ENCODE measurements at regions not wholly inside any gene's neighbourhood (a gene's known extent, or its start where the extent isn't known, plus 50 kb on each side); places are given as distances from the start of the nearest gene placed in this dataset.

DNA sequence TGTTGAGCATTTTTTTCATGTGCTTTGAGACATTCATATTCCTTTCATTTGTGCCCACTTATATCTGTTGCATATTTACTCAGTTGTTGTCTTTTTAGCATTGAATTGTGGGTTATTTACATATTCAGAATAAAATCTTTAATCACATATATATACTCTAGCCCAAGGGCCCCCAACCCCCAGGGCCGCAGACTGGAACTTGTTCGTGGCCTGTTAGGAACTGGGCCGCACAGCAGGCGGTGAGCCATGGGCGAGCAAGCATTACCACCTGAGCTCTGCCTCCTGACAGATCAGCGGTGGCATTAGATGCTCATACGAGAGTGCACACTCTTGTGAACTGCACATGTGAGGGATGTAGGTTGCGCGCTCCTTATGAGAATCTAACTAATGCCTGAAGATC lies 480.6 kb downstream of the KCTD8 start:
- H3K4me3 ChIP-seq (ENCODE audit: low read depth, low read length), result no peak overlapping the region
- no peak for DNase-seq

DNA sequence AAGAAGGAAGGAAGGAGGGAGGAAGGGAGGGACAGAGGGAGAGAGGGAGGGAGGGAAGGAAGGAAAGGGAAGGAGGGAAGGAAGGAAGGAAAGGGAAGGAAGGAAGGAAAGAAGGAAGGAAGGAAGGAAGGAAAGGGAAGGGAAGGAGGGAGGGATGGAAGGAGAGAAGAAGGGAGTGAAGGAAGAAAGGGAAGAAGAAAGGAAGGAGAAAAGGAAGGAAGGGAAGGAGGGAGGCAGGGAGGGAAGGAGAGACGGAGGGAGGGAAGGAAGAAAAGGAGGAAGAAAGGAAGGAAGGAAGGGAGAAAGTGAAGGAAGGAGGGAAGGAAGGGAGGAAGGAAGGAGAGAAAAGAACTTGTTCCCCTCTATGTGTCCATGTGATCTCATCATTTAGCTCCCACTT lies 465.0 kb downstream of the KCTD8 start:
- Histone ChIP-seq H3K4me3 (ENCODE audit: low read depth, low read length) (no peak overlapping the region), H3K27ac (no peak overlapping the region), H3K36me3 (replicated peaks) (no peaks in the 10 kb centered on the region), H3K27me3 (replicated peaks) (no peaks in the 10 kb centered on the region)
- DNase-seq, result no peak
- in situ Hi-C loops (cut with HindIII; ENCODE audit: low pct_ligation_motif_present, low sequenced_read_pairs), result no loop called here
- TF ChIP-seq, protein P1, sequence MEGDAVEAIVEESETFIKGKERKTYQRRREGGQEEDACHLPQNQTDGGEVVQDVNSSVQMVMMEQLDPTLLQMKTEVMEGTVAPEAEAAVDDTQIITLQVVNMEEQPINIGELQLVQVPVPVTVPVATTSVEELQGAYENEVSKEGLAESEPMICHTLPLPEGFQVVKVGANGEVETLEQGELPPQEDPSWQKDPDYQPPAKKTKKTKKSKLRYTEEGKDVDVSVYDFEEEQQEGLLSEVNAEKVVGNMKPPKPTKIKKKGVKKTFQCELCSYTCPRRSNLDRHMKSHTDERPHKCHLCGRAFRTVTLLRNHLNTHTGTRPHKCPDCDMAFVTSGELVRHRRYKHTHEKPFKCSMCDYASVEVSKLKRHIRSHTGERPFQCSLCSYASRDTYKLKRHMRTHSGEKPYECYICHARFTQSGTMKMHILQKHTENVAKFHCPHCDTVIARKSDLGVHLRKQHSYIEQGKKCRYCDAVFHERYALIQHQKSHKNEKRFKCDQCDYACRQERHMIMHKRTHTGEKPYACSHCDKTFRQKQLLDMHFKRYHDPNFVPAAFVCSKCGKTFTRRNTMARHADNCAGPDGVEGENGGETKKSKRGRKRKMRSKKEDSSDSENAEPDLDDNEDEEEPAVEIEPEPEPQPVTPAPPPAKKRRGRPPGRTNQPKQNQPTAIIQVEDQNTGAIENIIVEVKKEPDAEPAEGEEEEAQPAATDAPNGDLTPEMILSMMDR (IDR thresholded peaks at IDR 0.05; ENCODE audit: low read depth, low read length, missing control alignments), result no peak

More for the DNA sequence above, 480.6 kb downstream of the KCTD8 start:
- TF ChIP-seq, protein P1 (IDR thresholded peaks at IDR 0.05; ENCODE audit: low read depth, low read length, missing control alignments), result no peak
- H3K27me3 ChIP-seq (replicated peaks), result no peaks in the 10 kb centered on the region
- no peaks in the 10 kb centered on the region for H3K36me3 ChIP-seq (replicated peaks)
- no peak overlapping the region for H3K27ac ChIP-seq
- in situ Hi-C loops (cut with HindIII; ENCODE audit: low pct_ligation_motif_present, low sequenced_read_pairs), result no loop called here

DNA sequence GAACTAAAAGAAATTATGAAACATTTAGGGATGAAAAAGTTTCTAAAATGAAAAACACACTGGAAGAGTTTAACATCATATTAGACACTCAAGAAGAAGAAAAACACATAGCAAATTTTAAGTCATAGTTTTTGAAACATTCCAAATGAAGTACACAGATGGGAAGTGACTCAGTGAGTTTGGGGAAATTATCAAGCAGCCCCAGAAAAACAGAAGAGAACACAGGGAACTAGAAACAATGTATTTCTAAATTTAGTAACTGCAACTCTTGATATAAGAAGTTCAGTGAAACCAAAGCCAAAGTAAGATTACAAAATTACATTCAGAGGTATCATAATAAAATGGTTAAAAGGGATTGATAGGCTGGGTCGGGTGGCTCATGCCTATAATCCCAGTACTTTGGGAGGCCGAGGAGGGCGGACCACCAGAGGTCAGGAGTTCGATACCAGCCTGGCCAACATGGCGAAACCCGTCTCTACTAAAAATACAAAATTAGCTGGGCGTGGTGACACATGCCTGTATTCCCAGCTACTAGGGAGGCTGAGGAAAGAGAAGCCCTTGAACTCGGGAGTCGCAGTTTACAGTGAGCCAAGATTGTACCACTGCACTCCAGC lies 461.2 kb downstream of the KCTD8 start:
- DNase-seq, result no peak
- Histone ChIP-seq H3K27ac (no peak overlapping the region), H3K27me3 (replicated peaks) (no peaks in the 10 kb centered on the region), H3K4me3 (ENCODE audit: low read depth, low read length) (no peak overlapping the region), H3K36me3 (replicated peaks) (no peaks in the 10 kb centered on the region)
- TF ChIP-seq, protein P1 (IDR thresholded peaks at IDR 0.05; ENCODE audit: low read depth, low read length, missing control alignments), result no peak
- in situ Hi-C loops (cut with HindIII; ENCODE audit: low pct_ligation_motif_present, low sequenced_read_pairs), result no loop called here

DNA sequence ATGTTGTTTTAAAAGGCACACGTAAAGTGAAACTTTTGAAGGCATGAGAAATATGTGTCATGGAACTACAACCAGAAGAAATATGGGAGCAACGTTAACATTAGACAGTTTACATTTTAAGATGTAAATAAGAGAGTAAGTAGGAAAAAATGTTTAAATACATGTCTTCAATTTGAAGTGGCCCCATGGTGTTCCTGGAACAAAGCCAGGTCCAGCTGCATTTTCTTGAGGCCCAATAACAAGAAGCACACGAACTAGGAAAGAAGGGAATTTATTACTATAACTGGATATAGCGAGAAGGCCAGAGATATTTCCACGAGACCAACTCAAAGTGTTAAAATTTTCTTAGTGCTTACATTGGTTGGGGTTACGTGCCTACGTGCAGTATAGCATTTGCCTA lies 458.1 kb downstream of the KCTD8 start:
- Histone ChIP-seq H3K36me3 (replicated peaks) (no peaks in the 10 kb centered on the region), H3K27ac (no peak overlapping the region), H3K4me3 (ENCODE audit: low read depth, low read length) (no peak overlapping the region), H3K27me3 (replicated peaks) (no peaks in the 10 kb centered on the region)
- DNase-seq, result no peak
- TF ChIP-seq, protein P1 (IDR thresholded peaks at IDR 0.05; ENCODE audit: low read depth, low read length, missing control alignments), result no peak
- in situ Hi-C loops (cut with HindIII; ENCODE audit: low pct_ligation_motif_present, low sequenced_read_pairs), result no loop called here

DNA sequence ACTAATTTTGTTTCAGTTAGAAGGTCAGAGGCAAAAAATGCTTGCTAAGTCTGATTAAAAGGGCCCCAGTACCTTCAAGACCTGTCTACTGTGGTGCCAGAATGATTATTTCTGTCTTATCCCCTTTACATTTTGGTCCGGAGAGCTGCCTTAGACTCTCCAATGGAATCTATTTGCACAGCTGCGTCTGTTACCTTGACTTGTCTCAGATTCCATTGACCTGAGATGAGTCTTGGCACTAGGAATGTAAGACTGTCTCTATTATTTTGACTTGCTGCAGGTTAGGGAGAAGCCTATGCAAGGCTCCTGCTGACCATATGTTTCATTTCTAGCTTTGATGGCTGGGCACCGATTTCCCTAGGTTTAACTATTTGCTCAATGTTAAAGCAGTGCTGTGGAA lies 457.6 kb downstream of the KCTD8 start:
- no peaks in the 10 kb centered on the region for H3K27me3 ChIP-seq (replicated peaks)
- no peak overlapping the region for H3K27ac ChIP-seq
- TF ChIP-seq, protein P1 (IDR thresholded peaks at IDR 0.05; ENCODE audit: low read depth, low read length, missing control alignments), result no peak
- H3K4me3 ChIP-seq (ENCODE audit: low read depth, low read length), result no peak overlapping the region
- no peaks in the 10 kb centered on the region for H3K36me3 ChIP-seq (replicated peaks)
- no peak for DNase-seq
- in situ Hi-C loops (cut with HindIII; ENCODE audit: low pct_ligation_motif_present, low sequenced_read_pairs), result no loop called here

DNA sequence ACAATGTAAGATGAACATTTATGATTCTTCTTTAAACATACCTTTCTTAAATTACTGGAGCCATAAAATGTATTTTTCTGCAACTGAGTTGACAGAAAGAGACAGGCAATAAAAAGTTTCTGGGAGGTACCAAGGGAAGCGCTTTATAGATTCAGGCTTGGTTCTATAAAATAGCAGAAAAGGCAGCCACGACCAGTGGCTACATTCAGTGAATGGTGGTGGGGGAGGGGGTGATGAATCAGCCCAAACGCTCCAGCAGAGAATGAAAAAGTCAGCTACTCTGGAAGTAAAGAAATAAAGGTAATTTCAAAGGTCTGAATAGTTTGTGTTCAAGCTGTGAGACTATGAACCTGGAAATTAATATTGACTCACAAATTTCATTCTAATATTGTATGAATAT lies 456.1 kb downstream of the KCTD8 start:
- Histone ChIP-seq H3K36me3 (replicated peaks) (no peaks in the 10 kb centered on the region), H3K27ac (no peak overlapping the region), H3K4me3 (ENCODE audit: low read depth, low read length) (no peak overlapping the region), H3K27me3 (replicated peaks) (no peaks in the 10 kb centered on the region)
- no peak for DNase-seq
- TF ChIP-seq, protein P1 (IDR thresholded peaks at IDR 0.05; ENCODE audit: low read depth, low read length, missing control alignments), result no peak
- in situ Hi-C loops (cut with HindIII; ENCODE audit: low pct_ligation_motif_present, low sequenced_read_pairs), result no loop called here
